A549 (cell line): ENCODE measurements at regions not wholly inside any gene's neighbourhood (a gene's known extent, or its start where the extent isn't known, plus 50 kb on each side); places are given as distances from the start of the nearest gene placed in this dataset.

Experiments
- ATAC-seq, 2 experiments: fragments of 200-7000 bp in 1 of 2; fragments of >200 bp in 1 of 2; cut with Nextera tagmentation in 1 of 2; cut with Tn5 transposase in 1 of 2; 3 replicates each; pipeline versions ENCODE4 v1.8.0 to v1.9.1; 2018 to 2020; ENCODE audit warnings: mild to moderate bottlenecking in 1 of 2, moderate library complexity in 1 of 2
- CTCF ChIA-PET: fragments of 300-600 bp; sonication (Branson Sonifier 250); formaldehyde crosslinking; extraction: SDS; loops from one replicate; lab custom pipeline; 2021; ENCODE audit warnings: antibody characterized with exemption, inconsistent platforms; lab: Yijun Ruan, JAX
- POLR2A ChIA-PET: fragments of 350-600 bp; formaldehyde crosslinking; extraction: SDS; loops from one replicate; lab custom pipeline; 2021; ENCODE audit warnings: antibody characterized with exemption, inconsistent platforms; lab: Yijun Ruan, JAX
- DNase-seq, 2 experiments: peaks; one replicate each; pipeline versions ENCODE4 v3.0.0 to v3.0.0-alpha.2; 2011 to 2016; ENCODE audit warnings: low read depth in 1 of 2, low spot score in 1 of 2
- FAIRE-seq: peaks from 2 replicates; lab custom pipeline; 2011; peaks lifted over from hg19 to GRCh38; lab: Jason Lieb, UNC
- H3K27ac ChIP-seq, 2 experiments: fragments of >200 bp; sonication (Bioruptor Twin); formaldehyde crosslinking; 3 replicates each; pipeline ENCODE4 v1.5.1; 2016 to 2017
- H3K4me1 ChIP-seq: fragments of >200 bp; sonication (Bioruptor Twin); formaldehyde crosslinking; 3 replicates; pipeline ENCODE4 v1.6.1; 2016
- H3K4me2 ChIP-seq: fragments of >200 bp; sonication (Bioruptor Twin); formaldehyde crosslinking; 3 replicates; pipeline ENCODE4 v1.6.1; 2016
- H3K4me3 ChIP-seq: fragments of >200 bp; sonication (Bioruptor Twin); formaldehyde crosslinking; 3 replicates; pipeline ENCODE4 v1.5.1; 2016
- H3K9me3 ChIP-seq: fragments of >200 bp; sonication (Bioruptor Twin); formaldehyde crosslinking; 3 replicates; pipeline ENCODE4 v1.6.1; 2016
- ATOH8 ChIP-seq: fragments of 250-450 bp; sonication (Bioruptor Pico); IDR thresholded peaks from 2 replicates; pipeline ENCODE4 v1.5.0; 2020; ENCODE audit warnings: low read depth, mild to moderate bottlenecking, moderate library complexity
- CBX8 ChIP-seq: fragments of 200-600 bp; sonication (generic); IDR thresholded peaks from 2 replicates; pipeline ENCODE4 v1.6.1; 2016
- E2F6 ChIP-seq: IDR thresholded peaks from 2 replicates; pipeline ENCODE4 v1.6.1; 2012; ENCODE audit warnings: low read depth, borderline replicate concordance
- EHF ChIP-seq: fragments of 250-450 bp; sonication (Bioruptor Pico); IDR thresholded peaks from 2 replicates; pipeline ENCODE4 v1.5.0; 2020; ENCODE audit warnings: mild to moderate bottlenecking
- EHMT2 ChIP-seq: fragments of 200-600 bp; sonication (generic); IDR thresholded peaks from 2 replicates; pipeline ENCODE4 v1.6.1; 2016; ENCODE audit warnings: antibody characterized with exemption, low read depth, mild to moderate bottlenecking, moderate library complexity
- ELK1 ChIP-seq: fragments of 150-350 bp; IDR thresholded peaks from 2 replicates; pipeline ENCODE4 v1.6.1; 2014; ENCODE audit warnings: low read depth, mild to moderate bottlenecking, low read length
- EP300 ChIP-seq, 2 experiments: fragments of >200 bp; sonication (Bioruptor Twin); formaldehyde crosslinking; IDR thresholded peaks; 2 replicates in 1 of 2; 3 replicates in 1 of 2; pipeline ENCODE4 v1.6.1; 2016 to 2017
- FOXS1 ChIP-seq: fragments of 250-450 bp; sonication (Bioruptor Pico); IDR thresholded peaks from 2 replicates; pipeline ENCODE4 v1.5.0; 2020; ENCODE audit warnings: mild to moderate bottlenecking, moderate library complexity
- GATA3 ChIP-seq: IDR thresholded peaks from 2 replicates; pipeline ENCODE4 v1.6.1; 2012; ENCODE audit warnings: borderline replicate concordance
- HDAC2 ChIP-seq: fragments of 200-600 bp; sonication (generic); IDR thresholded peaks from 2 replicates; pipeline ENCODE4 v1.6.1; 2016
- HES2 ChIP-seq: fragments of >200 bp; sonication (Bioruptor Twin); formaldehyde crosslinking; IDR thresholded peaks from 2 replicates; pipeline ENCODE4 v1.6.1; 2016
- JUN ChIP-seq, 2 experiments: fragments of >200 bp; sonication (Bioruptor Twin); formaldehyde crosslinking; IDR thresholded peaks; 2 replicates in 1 of 2; 3 replicates in 1 of 2; pipeline ENCODE4 v1.6.1; 2016 to 2017
- KDM5A ChIP-seq: fragments of 200-600 bp; sonication (generic); IDR thresholded peaks from 2 replicates; pipeline ENCODE4 v1.6.1; 2016; ENCODE audit warnings: antibody characterized with exemption, mild to moderate bottlenecking
- MAFK ChIP-seq: fragments of 450-650 bp; IDR thresholded peaks from 2 replicates; pipeline ENCODE4 v1.6.1; 2014; ENCODE audit not compliant: partially characterized antibody
- MAZ ChIP-seq: fragments of 150-350 bp; IDR thresholded peaks from 2 replicates; pipeline ENCODE4 v1.6.1; 2014; ENCODE audit warnings: antibody characterized with exemption, low read depth, low read length, borderline replicate concordance
- MYC ChIP-seq: IDR thresholded peaks from 2 replicates; pipeline ENCODE4 v1.6.1; 2012; ENCODE audit warnings: mild to moderate bottlenecking, inconsistent platforms, low read length, improper control_type of control experiment, borderline replicate concordance
- NPAS2 ChIP-seq: fragments of 250-450 bp; sonication (Bioruptor Pico); IDR thresholded peaks from 2 replicates; pipeline ENCODE4 v1.8.0; 2022; ENCODE audit warnings: mild to moderate bottlenecking, moderate library complexity, borderline replicate concordance
- NR3C1 ChIP-seq: fragments of >200 bp; sonication (Bioruptor Twin); formaldehyde crosslinking; IDR thresholded peaks from 3 replicates; pipeline ENCODE4 v1.6.1; 2017
- PHF8 ChIP-seq: fragments of 200-600 bp; sonication (generic); IDR thresholded peaks from 2 replicates; pipeline ENCODE4 v1.6.1; 2016; ENCODE audit warnings: low read depth, mild to moderate bottlenecking, antibody characterized with exemption, moderate library complexity, borderline replicate concordance
- POLR2A ChIP-seq: IDR thresholded peaks from 2 replicates; pipeline ENCODE4 v1.6.1; 2012; ENCODE audit warnings: mild to moderate bottlenecking, low read length
- RCOR1 ChIP-seq: fragments of 150-350 bp; IDR thresholded peaks from 2 replicates; pipeline ENCODE4 v1.6.1; 2014; ENCODE audit warnings: antibody characterized with exemption, low read length, low read depth
- SREBF2 ChIP-seq: fragments of 450-650 bp; IDR thresholded peaks from 2 replicates; pipeline ENCODE4 v1.6.1; 2014; ENCODE audit warnings: mild to moderate bottlenecking, moderate library complexity
- TFCP2L1 ChIP-seq: fragments of 250-450 bp; sonication (Bioruptor Pico); IDR thresholded peaks from 2 replicates; pipeline ENCODE4 v1.5.0; 2021; ENCODE audit warnings: mild to moderate bottlenecking
- USF2 ChIP-seq: fragments of 450-650 bp; IDR thresholded peaks from 2 replicates; pipeline ENCODE4 v1.6.1; 2014; ENCODE audit warnings: antibody characterized with exemption
- ZC3H11A ChIP-seq: fragments of 450-650 bp; IDR thresholded peaks from 2 replicates; pipeline ENCODE4 v1.6.1; 2014; ENCODE audit warnings: antibody characterized with exemption, mild to moderate bottlenecking
- WGBS: methylation state at CpG from one replicate; pipeline ENCODE4 v1.1.6; 2017; ENCODE audit errors: missing lambda C conversion rate; 5-methylcytosine and 5-hydroxymethylcytosine counted together

GRCh38 chr4:84362896-84363655 lies 136.0 kb downstream of the NKX6-1 start:
- no peak overlapping the region for H3K4me2 ChIP-seq
- FAIRE-seq (no peak), DNase-seq (no peak), ATAC-seq (no peak)
- TF ChIP-seq HDAC2 (no peak), ATOH8 (CRISPR knock-in tag) (no peak), CBX8 (no peak), EP300 (IDR thresholded peaks at IDR 0.05) (no peak), TFCP2L1 (CRISPR knock-in tag) (no peak), SREBF2 (no peak), E2F6 (no peak), ELK1 (no peak), NPAS2 (CRISPR knock-in tag) (no peak), MAZ (no peak), POLR2A (no peak), RCOR1 (no peak), FOXS1 (CRISPR knock-in tag) (no peak), EHF (CRISPR knock-in tag) (no peak), HES2 (no peak), PHF8 (no peak), EHMT2 (no peak), GATA3 (no peak)
- H3K4me3 ChIP-seq, result no peak overlapping the region
- H3K4me1 ChIP-seq, result no peaks in the 10 kb centered on the region
- ChIA-PET CTCF (no interaction called here), POLR2A (no interaction called here)
- H3K27ac ChIP-seq, result no peak overlapping the region
- no peaks in the 10 kb centered on the region for H3K9me3 ChIP-seq
- 32% methylated on average over 10 of the region's 10 CpGs for WGBS

- H3K4me1 ChIP-seq, result no peaks in the 10 kb centered on the region
- CTCF ChIA-PET, result no interaction called here
- FAIRE-seq, result no peak
- no peak overlapping the region for H3K4me3 ChIP-seq
- TF ChIP-seq KDM5A (no peak), NR3C1 (no peak), JUN (IDR thresholded peaks at IDR 0.05) (no peak), ZC3H11A (no peak)
- POLR2A ChIA-PET, result no interaction called here
- DNase-seq, result no peak
- H3K9me3 ChIP-seq, result no peaks in the 10 kb centered on the region
- 0% methylated on average over 1 of the region's 3 CpGs for WGBS
- ATAC-seq, result no peak
- H3K4me2 ChIP-seq, result no peak overlapping the region
- no peak overlapping the region for H3K27ac ChIP-seq
These were observed 156.9 kb downstream of the NKX6-1 start for GRCh38 chr4:84342161-84342560.

- TF ChIP-seq USF2, result no peak
- TF ChIP-seq MAFK, result peak; percentile 54
- no peak for TF ChIP-seq MYC
- no peak for TF ChIP-seq JUN (IDR thresholded peaks at IDR 0.05)
- ChIA-PET POLR2A (no interaction called here), CTCF (interaction anchor here (0.5 kb wide), 1 partner anchor 263 kb away, joined by 3 read pairs; no protein-coding TSS in a partner anchor)
- no peak for FAIRE-seq
- Histone ChIP-seq H3K4me3 (no peak overlapping the region), H3K4me2 (no peak overlapping the region), H3K9me3 (no peaks in the 10 kb centered on the region), H3K4me1 (no peaks in the 10 kb centered on the region), H3K27ac (no peak overlapping the region)
- ATAC-seq, result no peak
- DNase-seq, result no peak
These were observed 157.5 kb downstream of the NKX6-1 start for GRCh38 chr4:84341559-84341958.
